GM19023 (cell line): ENCODE measurements at regions not wholly inside any gene's neighbourhood (a gene's known extent, or its start where the extent isn't known, plus 50 kb on each side); places are given as distances from the start of the nearest gene placed in this dataset.
A peak's percentile ranks its signal among the peaks of the same experiment; 100 is the strongest.

ENCODE experiments used
- ATAC-seq: cut with Tn5 transposase; IDR thresholded peaks from one replicate; pipeline ENCODE4 v1.9.1; 2021; ENCODE audit warnings: mild to moderate bottlenecking, moderate library complexity; ENCODE audit not compliant: unreplicated experiment

- ATAC-seq = no peak
Measured at GRCh38 chr7:94054130-94054529, 50.0 kb upstream of the BET1 start.

- no peak for ATAC-seq
Measured at GRCh38 chr7:94055963-94056362, 51.8 kb upstream of the BET1 start.

GRCh38 chr7:94056796-94057207, 52.6 kb upstream of the BET1 start:
- no peak for ATAC-seq

- no peak for ATAC-seq
Measured at GRCh38 chr7:94057955-94058354, 53.8 kb upstream of the BET1 start.

- ATAC-seq = no peak
Measured at GRCh38 chr7:94059746-94060145, 55.6 kb upstream of the BET1 start.

GRCh38 chr7:94060752-94061151, 56.6 kb upstream of the BET1 start:
- peak; percentile 44 for ATAC-seq

- no peak for ATAC-seq
Measured at GRCh38 chr7:94061326-94061725, 57.2 kb upstream of the BET1 start.

- ATAC-seq = no peak
Measured at GRCh38 chr7:94062372-94062771, 58.2 kb upstream of the BET1 start.

GRCh38 chr7:94064541-94065191, 60.5 kb upstream of the BET1 start:
- ATAC-seq = no peak

- ATAC-seq = no peak
Measured at GRCh38 chr7:94067047-94067446, 62.9 kb upstream of the BET1 start.

- ATAC-seq = no peak
Measured at GRCh38 chr7:94067506-94067905, 63.4 kb upstream of the BET1 start.

- ATAC-seq = peak; percentile 79
Measured at GRCh38 chr7:94069162-94069739, 65.1 kb upstream of the BET1 start.

- ATAC-seq = no peak
Measured at GRCh38 chr7:94080551-94080950, 76.4 kb upstream of the BET1 start.

GRCh38 chr7:94082126-94082525, 78.0 kb upstream of the BET1 start:
- ATAC-seq = no peak

GRCh38 chr7:94087664-94088352, 83.7 kb upstream of the BET1 start:
- ATAC-seq = peak; percentile 98

- ATAC-seq = no peak
Measured at GRCh38 chr7:94088560-94088959, 84.4 kb upstream of the BET1 start.

- ATAC-seq = no peak
Measured at GRCh38 chr7:94089806-94090205, 85.7 kb upstream of the BET1 start.

- no peak for ATAC-seq
Measured at GRCh38 chr7:94092980-94093379, 88.8 kb upstream of the BET1 start.

- ATAC-seq = no peak
Measured at GRCh38 chr7:94094298-94094697, 90.1 kb upstream of the BET1 start.

GRCh38 chr7:94095316-94096009, 91.3 kb upstream of the BET1 start:
- no peak for ATAC-seq

- no peak for ATAC-seq
Measured at GRCh38 chr7:94099679-94100078, 95.5 kb upstream of the BET1 start.
